Astrocyte (in vitro differentiated cells and primary cell): ENCODE measurements at regions not wholly inside any gene's neighbourhood (a gene's known extent, or its start where the extent isn't known, plus 50 kb on each side); places are given as distances from the start of the nearest gene placed in this dataset.

Experiments used
- EZH2 ChIP-seq: IDR thresholded peaks from 2 replicates; pipeline ENCODE4 v1.6.1; 2012; ENCODE audit warnings: mild to moderate bottlenecking, low read length, inconsistent platforms; ENCODE audit not compliant: insufficient read depth
- TF ChIP-seq, protein P1 (sequence below): IDR thresholded peaks from 2 replicates; pipeline ENCODE4 v1.5.1; 2011; ENCODE audit warnings: low read depth, mild to moderate bottlenecking, inconsistent platforms, low read length, moderate library complexity; ENCODE audit not compliant: insufficient read depth

DNA sequence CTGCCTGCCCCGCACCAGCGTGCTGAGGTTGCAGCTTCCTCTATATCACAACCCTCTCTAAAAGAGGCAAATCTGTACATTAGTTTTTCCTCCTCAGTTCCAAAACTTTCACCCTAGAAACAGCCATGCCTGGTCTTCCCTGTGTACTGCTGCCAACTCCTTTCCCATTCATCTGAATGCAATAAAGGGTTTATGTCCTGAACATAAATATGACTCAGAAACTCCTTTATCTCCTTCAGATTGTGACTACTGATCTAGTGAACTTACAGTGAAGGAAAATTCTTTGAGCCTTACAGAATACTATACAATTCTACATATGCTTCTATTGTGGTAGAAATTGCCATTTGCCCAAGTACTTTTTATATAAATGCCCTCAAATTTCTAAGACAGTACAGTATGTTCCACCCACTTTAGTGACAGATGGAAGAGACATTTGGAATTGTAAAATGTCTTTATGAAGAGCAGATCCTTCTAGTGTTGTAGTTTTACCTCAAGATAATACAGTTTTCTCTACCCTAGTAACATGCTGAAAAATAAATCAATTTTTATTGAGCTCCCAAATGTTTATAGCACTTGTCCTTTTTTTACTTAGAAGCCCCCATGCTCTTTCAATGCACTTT is 345.1 kb upstream of the SNX7 start:
- TF ChIP-seq, protein P1, sequence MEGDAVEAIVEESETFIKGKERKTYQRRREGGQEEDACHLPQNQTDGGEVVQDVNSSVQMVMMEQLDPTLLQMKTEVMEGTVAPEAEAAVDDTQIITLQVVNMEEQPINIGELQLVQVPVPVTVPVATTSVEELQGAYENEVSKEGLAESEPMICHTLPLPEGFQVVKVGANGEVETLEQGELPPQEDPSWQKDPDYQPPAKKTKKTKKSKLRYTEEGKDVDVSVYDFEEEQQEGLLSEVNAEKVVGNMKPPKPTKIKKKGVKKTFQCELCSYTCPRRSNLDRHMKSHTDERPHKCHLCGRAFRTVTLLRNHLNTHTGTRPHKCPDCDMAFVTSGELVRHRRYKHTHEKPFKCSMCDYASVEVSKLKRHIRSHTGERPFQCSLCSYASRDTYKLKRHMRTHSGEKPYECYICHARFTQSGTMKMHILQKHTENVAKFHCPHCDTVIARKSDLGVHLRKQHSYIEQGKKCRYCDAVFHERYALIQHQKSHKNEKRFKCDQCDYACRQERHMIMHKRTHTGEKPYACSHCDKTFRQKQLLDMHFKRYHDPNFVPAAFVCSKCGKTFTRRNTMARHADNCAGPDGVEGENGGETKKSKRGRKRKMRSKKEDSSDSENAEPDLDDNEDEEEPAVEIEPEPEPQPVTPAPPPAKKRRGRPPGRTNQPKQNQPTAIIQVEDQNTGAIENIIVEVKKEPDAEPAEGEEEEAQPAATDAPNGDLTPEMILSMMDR: no peak
- no peak for TF ChIP-seq EZH2
